ENCODE measurements at regions not wholly inside any gene's neighbourhood (a gene's known extent, or its start where the extent isn't known, plus 50 kb on each side); places are given as distances from the start of the nearest gene placed in this dataset.
"Not testable (repeated sequence)": the region's sequence is repeated elsewhere in the genome, so short reads cannot be mapped to it uniquely, and the experiment has no call there.

- DNase-seq (ENCODE audit: low spot score) = not testable (repeated sequence)
Observed at GRCh38 chrX:79026742-79027141, 81.6 kb downstream of the P2RY10 start.

GRCh38 chrX:79035421-79035820, 90.2 kb downstream of the P2RY10 start:
- no peak for DNase-seq (ENCODE audit: low spot score)

DNA sequence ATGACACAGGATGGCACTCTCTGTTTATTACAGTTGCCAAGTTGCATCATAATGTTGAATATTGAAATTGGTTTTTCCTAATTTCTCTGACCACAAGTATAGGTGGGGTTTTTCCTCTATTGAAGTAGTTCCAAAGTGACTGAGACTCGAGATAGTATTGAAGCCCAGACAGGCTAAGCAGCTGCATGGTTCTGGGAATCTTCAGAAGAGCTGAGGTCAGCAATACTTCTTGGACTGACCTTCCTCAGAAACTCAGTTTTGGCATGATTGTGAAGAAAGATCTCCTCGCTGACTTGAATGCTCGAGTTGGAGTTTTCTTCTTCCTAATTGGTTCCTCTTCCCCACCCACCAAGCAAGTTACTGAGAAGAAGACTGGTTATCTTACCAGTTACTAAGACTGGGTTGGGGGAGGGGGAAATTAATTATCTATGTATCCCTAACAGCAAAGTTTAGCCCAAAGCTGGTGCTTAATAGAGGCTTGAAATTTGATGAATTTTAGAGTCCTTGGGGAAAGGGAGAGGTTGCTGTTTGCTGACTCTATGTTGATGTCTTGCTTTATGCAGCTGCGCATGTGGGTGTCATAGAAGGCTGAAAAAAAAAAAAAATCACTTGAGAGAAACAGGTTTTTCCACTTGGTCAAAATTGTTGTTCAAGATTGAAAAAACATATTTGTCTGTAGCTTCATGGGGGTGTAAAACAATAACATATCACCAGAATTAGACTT, 91.1 kb downstream of the P2RY10 start:
- no peak for DNase-seq (ENCODE audit: low spot score)

DNA sequence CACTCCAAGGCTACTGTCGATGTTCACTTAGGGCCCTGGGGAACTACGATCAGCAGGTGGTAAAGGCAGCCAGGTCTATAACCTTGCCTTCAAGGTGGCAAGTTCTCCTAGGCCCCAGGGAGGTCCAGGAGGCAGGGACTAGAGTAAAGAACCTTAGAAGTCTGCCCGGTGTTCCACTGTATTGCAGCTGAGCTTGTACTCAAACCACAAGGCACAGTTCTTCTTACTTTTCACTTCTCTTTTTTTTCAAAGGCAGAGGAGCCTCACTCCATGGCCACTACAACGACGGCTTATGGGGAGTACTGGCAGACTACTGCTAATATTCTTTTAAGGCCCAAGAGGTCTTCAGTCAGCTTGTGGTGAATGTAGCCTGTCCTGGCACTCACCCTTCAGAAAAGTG, 78.8 kb upstream of the GPR174 start:
- DNase-seq (ENCODE audit: low spot score) = no peak

DNA sequence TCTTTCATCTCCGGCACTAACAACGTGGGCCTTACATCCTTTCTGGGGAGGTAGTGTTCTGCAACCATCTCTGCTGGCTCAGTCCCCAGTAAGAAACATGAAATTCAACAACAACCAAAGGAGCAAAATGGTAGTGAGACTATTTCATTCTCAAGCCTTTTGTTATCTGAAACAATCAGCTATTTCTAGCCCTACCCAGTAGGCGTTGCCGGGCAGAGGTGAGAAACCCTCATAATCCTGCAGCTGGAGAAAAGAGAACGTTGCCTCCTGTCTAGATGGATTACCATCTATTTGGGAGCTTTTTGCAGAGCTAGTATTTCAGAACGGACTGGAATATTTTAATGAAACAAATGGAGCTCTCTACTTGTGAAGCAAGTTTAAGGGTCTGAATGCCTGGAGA, 66.4 kb upstream of the GPR174 start:
- DNase-seq (ENCODE audit: low spot score) = no peak

DNA sequence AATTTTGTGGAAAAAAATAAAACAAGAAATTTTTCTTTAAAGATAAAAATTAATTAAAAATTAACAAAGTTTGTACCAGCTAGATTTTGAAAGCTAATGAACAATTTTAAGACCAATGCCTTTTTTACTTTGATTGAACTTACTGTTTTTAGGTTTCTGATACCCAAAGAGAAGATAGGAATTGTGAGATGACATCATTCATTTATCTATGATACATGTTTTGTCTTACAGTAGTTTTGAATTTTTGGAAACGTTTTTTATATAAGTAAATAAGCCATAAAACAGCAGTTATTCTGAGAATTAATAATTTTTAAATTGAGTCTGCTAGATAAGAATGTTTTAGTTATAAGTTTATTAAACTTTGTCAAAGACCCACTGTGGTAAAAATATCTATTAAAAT, 65.0 kb upstream of the GPR174 start:
- DNase-seq (ENCODE audit: low spot score) = no peak

- no peak for DNase-seq (ENCODE audit: low spot score)
Observed at GRCh38 chrX:79080141-79080540, 64.3 kb upstream of the GPR174 start.

DNA sequence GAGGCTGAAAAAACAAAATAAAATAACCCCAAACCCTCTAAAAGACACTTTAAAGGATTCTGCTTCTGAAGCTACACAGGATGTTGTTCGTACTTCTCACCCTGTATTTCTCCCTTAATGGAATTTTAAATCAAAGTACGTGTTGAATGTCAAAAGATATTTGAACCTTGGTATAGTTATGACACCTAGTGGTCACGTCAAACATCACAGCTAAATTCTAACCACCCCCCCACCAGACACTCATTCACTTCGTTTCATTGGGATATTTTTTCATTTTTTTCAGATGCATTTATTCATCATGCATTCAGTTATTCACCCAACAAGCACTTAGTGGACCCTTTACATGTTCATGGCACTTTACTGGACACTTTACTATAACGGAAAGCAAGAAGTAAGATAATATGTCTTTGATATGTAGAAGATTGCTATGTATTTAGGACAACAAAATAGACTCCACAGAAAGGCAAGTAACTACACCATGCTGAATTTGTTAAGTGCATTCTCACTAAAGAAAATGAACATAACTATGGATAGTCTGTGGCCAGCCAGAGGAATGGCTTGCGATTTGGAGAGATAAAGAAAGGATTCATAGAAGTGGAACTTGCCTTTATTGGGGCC, 62.5 kb upstream of the GPR174 start:
- peak; percentile 11 for DNase-seq (ENCODE audit: low spot score)

DNA sequence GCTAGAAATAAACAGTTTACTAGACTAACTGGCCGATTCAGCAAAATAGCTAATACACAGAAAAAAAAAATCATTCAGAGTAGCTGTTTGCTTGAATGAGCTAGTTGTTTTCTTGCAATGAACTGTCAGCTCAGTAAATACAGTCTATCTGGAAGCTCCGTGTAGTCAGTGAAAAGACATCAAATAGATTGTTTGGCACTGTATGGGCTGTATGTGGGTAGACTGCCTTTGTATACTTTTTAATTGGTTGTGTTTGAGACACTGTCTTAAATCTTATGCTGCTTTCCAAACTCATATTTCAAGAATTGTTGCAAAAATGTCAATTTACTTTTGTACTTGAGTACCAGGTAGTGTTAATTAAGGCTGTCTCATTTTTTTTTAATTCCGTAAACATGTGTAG, 61.6 kb upstream of the GPR174 start:
- DNase-seq (ENCODE audit: low spot score) = no peak

GRCh38 chrX:79084923-79085322, 59.6 kb upstream of the GPR174 start:
- DNase-seq (ENCODE audit: low spot score) = no peak

- no peak for DNase-seq (ENCODE audit: low spot score)
Observed at GRCh38 chrX:79089896-79090584, 54.4 kb upstream of the GPR174 start.

- DNase-seq (ENCODE audit: low spot score) = no peak
Observed at GRCh38 chrX:79094075-79094832, 50.2 kb upstream of the GPR174 start.

All from globus pallidus (tissue), 1 donor.